ENCODE measurements at regions not wholly inside any gene's neighbourhood (a gene's known extent, or its start where the extent isn't known, plus 50 kb on each side); places are given as distances from the start of the nearest gene placed in this dataset.

DNA sequence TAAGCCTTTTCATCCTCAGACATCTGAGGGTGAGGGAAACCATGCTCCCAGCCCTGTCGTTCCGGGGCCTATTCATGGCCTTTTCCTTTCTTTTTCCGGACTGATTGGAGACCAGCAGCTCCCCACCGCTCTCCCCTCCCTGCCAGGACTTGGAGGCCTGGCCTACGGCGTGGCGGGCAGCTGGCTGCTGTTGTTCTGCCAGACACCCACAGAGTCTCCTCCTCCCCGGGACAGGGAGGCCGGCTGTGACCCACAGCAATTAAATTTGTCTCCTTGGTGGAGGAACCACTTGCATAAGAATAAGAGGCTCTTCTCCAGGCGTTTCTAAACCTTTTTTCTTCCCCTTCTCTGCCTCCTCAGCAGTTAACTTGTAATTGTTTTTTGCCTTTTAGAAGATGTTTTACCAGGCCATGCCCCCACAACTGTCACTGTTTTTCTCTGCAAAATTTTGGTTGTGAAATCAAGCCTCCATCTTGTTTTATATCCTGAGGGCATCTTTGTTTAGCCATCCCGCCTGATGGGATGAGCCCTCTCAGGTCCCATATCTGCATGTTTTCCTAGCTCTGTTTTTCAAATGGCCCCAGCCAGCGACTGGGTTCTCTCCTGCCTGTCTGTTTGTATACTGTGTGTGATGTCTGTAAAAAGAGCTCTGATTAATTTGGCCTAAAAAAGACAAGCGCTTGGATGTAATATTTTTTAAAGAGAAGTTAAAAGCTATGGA is 1060.0 kb upstream of the DDX18 start:
- H3K36me3 ChIP-seq (ENCODE audit: insufficient read depth, low read length) = no peaks in the 10 kb centered on the region
- no peaks in the 10 kb centered on the region for H3K27me3 ChIP-seq (ENCODE audit: insufficient read depth, low read length)
- no peak overlapping the region for H3K27ac ChIP-seq (ENCODE audit: low read depth, low read length, poor library complexity, severe bottlenecking)
- no peak overlapping the region for H2AFZ ChIP-seq (ENCODE audit: low read length)
- no peaks in the 10 kb centered on the region for H3K79me2 ChIP-seq (ENCODE audit: insufficient read depth, low read length)
- no peak overlapping the region for H3K4me2 ChIP-seq (ENCODE audit: low read length)
- no peak for TF ChIP-seq EZH2 (IDR thresholded peaks at IDR 0.05; ENCODE audit: borderline replicate concordance, low read length)
- TF ChIP-seq, protein P1, sequence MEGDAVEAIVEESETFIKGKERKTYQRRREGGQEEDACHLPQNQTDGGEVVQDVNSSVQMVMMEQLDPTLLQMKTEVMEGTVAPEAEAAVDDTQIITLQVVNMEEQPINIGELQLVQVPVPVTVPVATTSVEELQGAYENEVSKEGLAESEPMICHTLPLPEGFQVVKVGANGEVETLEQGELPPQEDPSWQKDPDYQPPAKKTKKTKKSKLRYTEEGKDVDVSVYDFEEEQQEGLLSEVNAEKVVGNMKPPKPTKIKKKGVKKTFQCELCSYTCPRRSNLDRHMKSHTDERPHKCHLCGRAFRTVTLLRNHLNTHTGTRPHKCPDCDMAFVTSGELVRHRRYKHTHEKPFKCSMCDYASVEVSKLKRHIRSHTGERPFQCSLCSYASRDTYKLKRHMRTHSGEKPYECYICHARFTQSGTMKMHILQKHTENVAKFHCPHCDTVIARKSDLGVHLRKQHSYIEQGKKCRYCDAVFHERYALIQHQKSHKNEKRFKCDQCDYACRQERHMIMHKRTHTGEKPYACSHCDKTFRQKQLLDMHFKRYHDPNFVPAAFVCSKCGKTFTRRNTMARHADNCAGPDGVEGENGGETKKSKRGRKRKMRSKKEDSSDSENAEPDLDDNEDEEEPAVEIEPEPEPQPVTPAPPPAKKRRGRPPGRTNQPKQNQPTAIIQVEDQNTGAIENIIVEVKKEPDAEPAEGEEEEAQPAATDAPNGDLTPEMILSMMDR (IDR thresholded peaks at IDR 0.05; ENCODE audit: low read length) = no peak
- H3K9ac ChIP-seq (ENCODE audit: low read length) = no peak overlapping the region
- no peaks in the 10 kb centered on the region for H4K20me1 ChIP-seq (ENCODE audit: insufficient read depth, low read length)
- no peaks in the 10 kb centered on the region for H3F3A ChIP-seq (ENCODE audit: insufficient read depth, low read length)
- no peaks in the 10 kb centered on the region for H3K4me1 ChIP-seq (ENCODE audit: insufficient read depth, low read length, severe bottlenecking)
- no peaks in the 10 kb centered on the region for H3K9me3 ChIP-seq (ENCODE audit: low read length)
- no peaks in the 10 kb centered on the region for H3K9me2 ChIP-seq (ENCODE audit: low read depth, low read length)
- no peak overlapping the region for H3K4me3 ChIP-seq (ENCODE audit: low read depth, low read length, poor library complexity, severe bottlenecking)

DNA sequence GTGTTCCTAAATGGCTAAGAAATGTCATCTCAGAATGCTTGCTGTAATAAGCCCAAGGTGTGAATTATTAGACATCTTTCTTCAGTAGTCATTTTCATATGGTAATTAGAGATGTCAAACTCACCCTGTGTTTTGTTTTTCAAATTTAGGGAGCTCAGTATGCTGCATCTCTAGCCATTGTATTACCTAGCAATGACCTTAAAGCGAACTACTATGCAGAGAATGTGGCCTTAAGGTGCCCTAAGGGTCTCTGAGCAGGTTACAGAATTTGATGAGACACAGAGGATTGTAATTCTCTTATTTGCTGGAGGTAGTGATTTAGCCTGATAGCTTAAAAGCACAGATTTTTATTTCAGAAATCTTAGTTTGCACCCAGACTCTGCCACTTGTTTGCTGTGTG is 1052.6 kb upstream of the DDX18 start:
- Histone ChIP-seq H3K36me3 (ENCODE audit: insufficient read depth, low read length) (no peaks in the 10 kb centered on the region), H3K4me2 (ENCODE audit: low read length) (no peak overlapping the region), H3K9me2 (ENCODE audit: low read depth, low read length) (no peaks in the 10 kb centered on the region), H3K27ac (ENCODE audit: low read depth, low read length, poor library complexity, severe bottlenecking) (no peak overlapping the region), H3K4me1 (ENCODE audit: insufficient read depth, low read length, severe bottlenecking) (no peaks in the 10 kb centered on the region), H3K9ac (ENCODE audit: low read length) (no peak overlapping the region), H3F3A (ENCODE audit: insufficient read depth, low read length) (no peaks in the 10 kb centered on the region), H3K27me3 (ENCODE audit: insufficient read depth, low read length) (no peaks in the 10 kb centered on the region), H3K79me2 (ENCODE audit: insufficient read depth, low read length) (no peaks in the 10 kb centered on the region), H2AFZ (ENCODE audit: low read length) (no peak overlapping the region), H4K20me1 (ENCODE audit: insufficient read depth, low read length) (no peaks in the 10 kb centered on the region), H3K4me3 (ENCODE audit: low read depth, low read length, poor library complexity, severe bottlenecking) (no peak overlapping the region), H3K9me3 (ENCODE audit: low read length) (no peaks in the 10 kb centered on the region)
- no peak for TF ChIP-seq EZH2 (IDR thresholded peaks at IDR 0.05; ENCODE audit: borderline replicate concordance, low read length)
- TF ChIP-seq, protein P1 (IDR thresholded peaks at IDR 0.05; ENCODE audit: low read length) = no peak

DNA sequence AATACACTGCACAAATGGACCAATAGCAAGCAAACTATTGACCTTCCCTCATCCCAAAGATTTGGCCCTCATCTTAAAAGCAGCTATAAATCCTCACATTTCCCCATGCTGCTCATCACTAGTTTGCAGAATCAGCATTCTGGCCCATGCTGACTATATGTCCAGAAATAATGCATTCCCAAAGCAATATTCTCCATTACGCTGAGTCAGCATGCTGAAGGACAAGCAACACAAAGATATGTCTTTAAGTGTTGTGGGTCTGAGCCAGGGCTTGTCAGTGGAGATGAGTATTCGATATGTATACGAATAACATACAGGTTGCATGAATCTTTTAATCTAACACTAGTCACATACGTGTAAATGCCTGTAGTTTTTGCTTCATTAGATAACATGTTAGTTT is 1045.0 kb upstream of the DDX18 start:
- Histone ChIP-seq H3K9me2 (ENCODE audit: low read depth, low read length) (no peaks in the 10 kb centered on the region), H3F3A (ENCODE audit: insufficient read depth, low read length) (no peaks in the 10 kb centered on the region), H3K4me1 (ENCODE audit: insufficient read depth, low read length, severe bottlenecking) (no peaks in the 10 kb centered on the region), H3K27me3 (ENCODE audit: insufficient read depth, low read length) (no peaks in the 10 kb centered on the region), H3K4me3 (ENCODE audit: low read depth, low read length, poor library complexity, severe bottlenecking) (no peak overlapping the region), H3K9me3 (ENCODE audit: low read length) (no peaks in the 10 kb centered on the region), H3K36me3 (ENCODE audit: insufficient read depth, low read length) (no peaks in the 10 kb centered on the region), H4K20me1 (ENCODE audit: insufficient read depth, low read length) (no peaks in the 10 kb centered on the region), H2AFZ (ENCODE audit: low read length) (no peak overlapping the region), H3K4me2 (ENCODE audit: low read length) (no peak overlapping the region), H3K9ac (ENCODE audit: low read length) (no peak overlapping the region), H3K79me2 (ENCODE audit: insufficient read depth, low read length) (no peaks in the 10 kb centered on the region), H3K27ac (ENCODE audit: low read depth, low read length, poor library complexity, severe bottlenecking) (no peak overlapping the region)
- TF ChIP-seq, protein P1 (IDR thresholded peaks at IDR 0.05; ENCODE audit: low read length) = no peak
- TF ChIP-seq EZH2 (IDR thresholded peaks at IDR 0.05; ENCODE audit: borderline replicate concordance, low read length) = no peak
